ENCODE measurements at regions not wholly inside any gene's neighbourhood (a gene's known extent, or its start where the extent isn't known, plus 50 kb on each side); places are given as distances from the start of the nearest gene placed in this dataset.
A peak's percentile ranks its signal among the peaks of the same experiment; 100 is the strongest.

DNA sequence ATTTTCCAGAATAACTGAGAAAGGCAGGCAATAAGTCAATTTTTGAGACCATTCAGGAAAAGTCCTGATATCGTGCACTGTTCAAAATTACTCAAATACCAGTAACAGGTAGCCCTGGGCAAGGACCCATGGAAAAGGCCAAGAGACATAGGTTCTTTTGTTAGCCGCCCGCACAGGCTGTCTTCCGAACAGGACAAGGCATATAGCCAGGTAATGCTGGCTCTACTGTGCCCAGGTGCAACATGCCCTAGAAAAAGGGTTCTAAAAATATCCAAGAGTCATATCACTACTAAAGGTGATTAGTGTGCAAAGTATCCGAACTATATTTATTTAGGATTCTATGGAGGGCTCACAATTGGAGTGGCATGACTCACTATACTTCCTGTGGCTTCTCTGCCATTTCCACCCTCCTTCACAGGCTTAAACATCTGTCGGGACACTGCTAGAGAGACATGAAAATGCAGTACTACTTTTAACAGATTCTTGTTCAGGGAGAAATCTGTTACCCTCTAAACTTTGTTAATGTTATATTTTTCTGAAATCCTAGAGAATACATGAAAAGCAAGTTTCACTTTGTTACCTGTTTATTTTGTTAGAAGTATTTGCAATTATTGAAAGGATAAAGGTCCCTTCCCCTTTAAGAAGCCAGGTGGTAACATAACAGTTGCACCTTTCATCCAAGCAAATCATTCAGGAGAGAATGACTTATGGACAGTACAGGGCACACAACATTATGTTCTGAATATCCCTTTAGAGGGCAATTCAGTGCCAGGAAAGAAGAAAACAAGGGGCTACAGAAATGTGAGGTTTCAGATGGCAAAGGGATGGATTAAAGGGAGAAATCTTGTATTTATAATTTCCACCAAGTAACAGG, 293.3 kb upstream of the THBS1 start:
- no peak overlapping the region for H3K4me3 ChIP-seq (ENCODE audit: low read depth, low read length)
- TF ChIP-seq, protein P1, sequence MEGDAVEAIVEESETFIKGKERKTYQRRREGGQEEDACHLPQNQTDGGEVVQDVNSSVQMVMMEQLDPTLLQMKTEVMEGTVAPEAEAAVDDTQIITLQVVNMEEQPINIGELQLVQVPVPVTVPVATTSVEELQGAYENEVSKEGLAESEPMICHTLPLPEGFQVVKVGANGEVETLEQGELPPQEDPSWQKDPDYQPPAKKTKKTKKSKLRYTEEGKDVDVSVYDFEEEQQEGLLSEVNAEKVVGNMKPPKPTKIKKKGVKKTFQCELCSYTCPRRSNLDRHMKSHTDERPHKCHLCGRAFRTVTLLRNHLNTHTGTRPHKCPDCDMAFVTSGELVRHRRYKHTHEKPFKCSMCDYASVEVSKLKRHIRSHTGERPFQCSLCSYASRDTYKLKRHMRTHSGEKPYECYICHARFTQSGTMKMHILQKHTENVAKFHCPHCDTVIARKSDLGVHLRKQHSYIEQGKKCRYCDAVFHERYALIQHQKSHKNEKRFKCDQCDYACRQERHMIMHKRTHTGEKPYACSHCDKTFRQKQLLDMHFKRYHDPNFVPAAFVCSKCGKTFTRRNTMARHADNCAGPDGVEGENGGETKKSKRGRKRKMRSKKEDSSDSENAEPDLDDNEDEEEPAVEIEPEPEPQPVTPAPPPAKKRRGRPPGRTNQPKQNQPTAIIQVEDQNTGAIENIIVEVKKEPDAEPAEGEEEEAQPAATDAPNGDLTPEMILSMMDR (IDR thresholded peaks at IDR 0.05; ENCODE audit: insufficient read depth, low read depth, low read length, missing control alignments), result no peak
- DNase-seq (ENCODE audit: low read depth), result no peak

DNA sequence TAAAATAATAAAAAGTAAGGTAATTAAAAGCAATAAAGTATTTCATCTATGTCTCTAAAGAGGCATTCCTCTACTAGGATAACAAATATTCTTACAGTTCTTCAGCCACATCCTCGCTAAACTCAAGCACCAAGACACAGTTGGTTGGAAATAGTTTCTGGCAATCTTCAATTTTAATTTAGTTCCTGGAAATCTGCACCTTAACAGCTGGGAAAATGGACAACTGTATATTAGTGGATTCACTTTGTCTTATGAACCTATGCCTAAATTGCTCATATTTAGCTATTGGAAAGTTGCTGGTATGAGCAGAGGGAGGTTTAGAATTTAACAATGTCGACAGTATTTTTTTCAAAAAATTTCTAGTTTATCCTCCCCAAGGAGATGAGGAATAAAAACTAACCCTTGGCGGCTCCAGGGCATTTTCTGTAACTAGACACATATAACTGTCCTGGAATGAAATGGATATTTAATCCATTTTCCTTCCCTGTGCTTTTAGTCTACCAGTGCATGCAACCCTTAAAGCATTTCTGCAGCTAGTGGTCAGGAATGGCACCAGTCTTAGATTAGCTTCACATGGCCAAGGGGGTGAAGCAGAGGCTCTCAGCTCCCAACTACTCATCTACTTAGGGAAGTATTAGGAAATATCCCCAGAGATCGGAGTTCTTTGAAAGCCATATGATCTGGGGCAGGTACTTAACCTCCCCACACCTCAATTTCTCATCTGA, 290.0 kb upstream of the THBS1 start:
- no peak for DNase-seq (ENCODE audit: low read depth)
- TF ChIP-seq, protein P1 (IDR thresholded peaks at IDR 0.05; ENCODE audit: insufficient read depth, low read depth, low read length, missing control alignments), result no peak
- H3K4me3 ChIP-seq (ENCODE audit: low read depth, low read length), result no peak overlapping the region

DNA sequence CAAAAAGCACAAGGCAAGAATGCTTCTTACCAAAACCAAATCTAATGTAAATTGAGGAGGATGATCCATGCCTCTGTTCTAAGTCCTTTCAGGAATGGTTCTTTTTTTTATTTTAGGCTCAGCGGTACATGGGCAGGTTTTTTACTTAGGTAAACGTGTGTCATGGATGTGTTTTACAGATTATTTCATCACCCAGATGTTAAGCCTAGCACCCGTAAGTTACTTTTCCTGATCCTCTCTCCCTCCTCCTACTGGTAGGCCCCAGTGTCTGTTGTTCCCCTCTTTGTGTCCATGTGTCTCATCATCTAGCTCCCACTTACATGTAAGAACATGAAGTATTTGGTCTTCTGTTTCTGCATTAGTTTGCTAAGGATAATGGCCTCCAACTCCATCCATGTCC, 289.2 kb upstream of the THBS1 start:
- H3K4me3 ChIP-seq (ENCODE audit: low read depth, low read length), result no peak overlapping the region
- no peak for DNase-seq (ENCODE audit: low read depth)
- TF ChIP-seq, protein P1 (IDR thresholded peaks at IDR 0.05; ENCODE audit: insufficient read depth, low read depth, low read length, missing control alignments), result no peak

DNA sequence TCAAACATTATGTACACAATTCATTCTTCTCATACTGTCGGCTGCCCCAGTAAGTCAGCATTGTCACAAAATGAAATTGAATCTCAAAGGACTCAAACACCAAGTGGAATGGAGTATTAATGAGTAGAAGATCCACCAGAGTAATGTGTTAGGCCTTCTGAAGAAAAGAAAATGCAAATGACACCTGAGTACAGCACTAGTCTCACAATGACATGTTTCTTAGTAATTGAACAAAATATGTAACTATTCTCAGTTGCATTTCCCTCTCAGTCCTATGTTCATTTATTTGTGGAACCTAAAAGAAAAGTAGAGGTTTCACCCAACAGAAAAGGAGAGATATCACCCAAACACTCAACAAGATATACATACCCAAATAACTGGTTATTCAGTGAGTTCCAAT, 283.9 kb upstream of the THBS1 start:
- DNase-seq (ENCODE audit: low read depth), result peak; percentile 37
- H3K4me3 ChIP-seq (ENCODE audit: low read depth, low read length), result no peak overlapping the region
- TF ChIP-seq, protein P1 (IDR thresholded peaks at IDR 0.05; ENCODE audit: insufficient read depth, low read depth, low read length, missing control alignments), result no peak

DNA sequence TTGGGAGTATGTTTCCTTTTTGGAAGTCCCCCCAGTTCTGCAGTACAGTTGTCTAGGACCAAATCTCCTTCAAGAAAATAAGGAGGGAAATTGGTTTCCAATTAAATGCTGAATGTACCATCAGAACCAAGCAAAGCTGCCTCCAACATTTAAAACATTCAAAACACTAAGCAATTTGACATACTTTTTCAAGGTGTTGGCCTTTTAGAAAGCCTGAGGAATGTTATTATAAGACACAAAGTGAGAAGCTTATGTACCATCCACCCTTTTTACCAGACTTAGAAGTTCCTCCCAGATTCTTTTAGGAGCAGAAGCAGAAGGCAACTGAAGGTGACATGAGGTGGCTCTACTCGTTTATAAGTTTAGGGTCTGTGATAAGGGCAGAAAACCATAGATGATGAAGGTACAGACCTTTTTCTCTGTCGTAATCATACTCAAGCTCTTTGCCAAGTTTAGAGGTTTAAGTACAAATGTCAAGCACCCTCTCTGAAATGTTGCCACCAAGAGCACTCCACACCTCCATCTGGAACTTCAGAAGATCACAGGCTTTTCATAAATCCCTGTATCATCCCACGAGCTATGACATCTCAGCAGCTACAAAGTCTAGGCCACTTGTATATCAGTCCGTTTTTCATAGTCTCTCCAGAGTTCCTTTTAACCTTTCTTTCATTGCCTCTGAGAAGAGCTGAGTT, 282.5 kb upstream of the THBS1 start:
- TF ChIP-seq, protein P1 (IDR thresholded peaks at IDR 0.05; ENCODE audit: insufficient read depth, low read depth, low read length, missing control alignments), result no peak
- no peak for DNase-seq (ENCODE audit: low read depth)
- H3K4me3 ChIP-seq (ENCODE audit: low read depth, low read length), result no peak overlapping the region

DNA sequence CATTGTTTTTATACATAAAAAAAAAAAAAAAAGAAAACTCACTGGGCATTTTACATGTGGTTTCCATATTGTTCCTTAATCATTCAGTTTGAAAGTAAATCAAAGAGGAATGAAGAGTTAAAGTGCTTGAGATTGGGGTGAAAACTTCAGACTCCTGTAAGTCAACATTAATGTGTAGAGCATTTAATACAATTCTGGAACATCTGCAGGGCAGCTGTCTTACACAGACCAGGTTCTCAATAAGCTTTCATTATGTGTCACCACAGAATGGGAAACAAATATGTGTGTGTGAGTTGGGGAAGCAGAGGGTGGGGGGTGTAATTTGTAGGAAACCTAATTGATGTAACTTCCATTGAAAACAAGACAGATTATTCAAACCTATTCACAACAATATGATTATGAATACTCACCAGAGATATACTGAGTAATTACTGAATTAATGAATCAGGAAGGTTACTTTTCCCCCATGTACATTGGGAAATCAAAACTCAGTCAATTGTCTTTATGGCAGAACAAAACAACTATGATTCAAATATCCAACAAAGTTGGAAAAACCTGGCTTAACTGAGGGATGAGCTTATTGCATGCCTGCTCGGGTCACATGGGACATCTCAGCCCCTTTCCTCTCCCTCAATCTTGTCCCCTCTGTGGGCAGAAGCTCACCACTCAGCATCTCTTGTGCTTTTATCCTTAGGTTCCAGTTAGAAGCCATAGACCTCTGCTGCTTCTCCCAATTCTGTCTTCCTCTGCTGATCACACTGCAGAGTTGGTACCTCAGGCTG, 281.2 kb upstream of the THBS1 start:
- H3K4me3 ChIP-seq (ENCODE audit: low read depth, low read length), result no peak overlapping the region
- TF ChIP-seq, protein P1 (IDR thresholded peaks at IDR 0.05; ENCODE audit: insufficient read depth, low read depth, low read length, missing control alignments), result no peak
- peak; percentile 11 for DNase-seq (ENCODE audit: low read depth)

Data from GM12865 (cell line).